SK-N-SH (cell line): ENCODE measurements at regions not wholly inside any gene's neighbourhood (a gene's known extent, or its start where the extent isn't known, plus 50 kb on each side); places are given as distances from the start of the nearest gene placed in this dataset.

ENCODE experiments used
- CTCF ChIA-PET: fragments of 300-600, 350-600 bp; formaldehyde crosslinking; extraction: SDS; loops from one replicate; lab custom pipeline; 2021; lab: Yijun Ruan, JAX
- POLR2A ChIA-PET: fragments of 350-600 bp; sonication (Branson Sonifier 250); formaldehyde crosslinking; extraction: SDS; loops from one replicate; lab custom pipeline; 2020; ENCODE audit warnings: antibody characterized with exemption, inconsistent platforms; lab: Yijun Ruan, JAX
- DNase-seq: peaks from one replicate; pipeline ENCODE4 v3.0.0; 2012
- H2AFZ ChIP-seq: fragments of 200-600 bp; sonication (generic); 2 replicates; pipeline ENCODE4 v1.8.1; 2016; ENCODE audit warnings: antibody characterized with exemption, mild to moderate bottlenecking, low read depth
- H3F3A ChIP-seq: fragments of 200-600 bp; sonication (generic); replicated peaks from 2 replicates; pipeline ENCODE3; 2016; ENCODE audit warnings: antibody characterized with exemption, mild to moderate bottlenecking; ENCODE audit not compliant: insufficient read depth
- H3K27ac ChIP-seq, 2 experiments: fragments of 200-500 bp in 1 of 2; fragments of 200-600 bp in 1 of 2; sonication (Bioruptor generic) in 1 of 2; sonication (generic), shearing (Covaris generic) in 1 of 2; 2 replicates each; pipeline versions ENCODE4 v1.5.1 to v1.6.1; 2014 to 2016; ENCODE audit warnings: low read depth in 2 of 2, inconsistent platforms in 1 of 2, low read length in 1 of 2, mild to moderate bottlenecking in 1 of 2, mixed read lengths in 1 of 2
- H3K27me3 ChIP-seq: fragments of 200-600 bp; sonication (generic), shearing (Covaris generic); 2 replicates; pipeline ENCODE4 v1.6.1; 2016; ENCODE audit warnings: mixed run types; ENCODE audit not compliant: insufficient read depth
- H3K36me3 ChIP-seq, 2 experiments: fragments of 200-500 bp in 1 of 2; fragments of 200-600 bp in 1 of 2; sonication (Bioruptor generic) in 1 of 2; sonication (generic) in 1 of 2; replicated peaks in 1 of 2; 2 replicates each; pipeline versions ENCODE3 to v1.5.1; 2014 to 2016; ENCODE audit warnings: low read length in 1 of 2, mild to moderate bottlenecking in 1 of 2; ENCODE audit not compliant: insufficient read depth in 2 of 2, control insufficient read depth in 1 of 2
- H3K4me1 ChIP-seq, 2 experiments: fragments of 200-500 bp in 1 of 2; fragments of 200-600 bp in 1 of 2; sonication (Bioruptor generic) in 1 of 2; sonication (generic), shearing (Covaris generic) in 1 of 2; 2 replicates each; pipeline versions ENCODE4 v1.5.1 to v1.6.1; 2014 to 2016; ENCODE audit warnings: low read depth in 1 of 2, low read length in 1 of 2, mixed run types in 1 of 2; ENCODE audit not compliant: insufficient read depth in 2 of 2, control insufficient read depth in 1 of 2
- H3K4me2 ChIP-seq: fragments of 200-600 bp; sonication (generic), shearing (Covaris generic); 2 replicates; pipeline ENCODE4 v1.6.1; 2017; ENCODE audit warnings: mixed run types
- H3K4me3 ChIP-seq, 2 experiments: fragments of 200-500 bp in 1 of 2; fragments of 200-600 bp in 1 of 2; sonication (Bioruptor generic) in 1 of 2; sonication (generic), shearing (Covaris generic) in 1 of 2; 2 replicates each; pipeline versions ENCODE4 v1.5.1 to v1.8.1; 2014 to 2016; ENCODE audit warnings: low read depth in 2 of 2, inconsistent platforms in 1 of 2, low read length in 1 of 2, mild to moderate bottlenecking in 1 of 2, mixed read lengths in 1 of 2, moderate library complexity in 1 of 2
- H3K79me2 ChIP-seq: fragments of 200-600 bp; sonication (generic); 2 replicates; pipeline ENCODE4 v1.8.1; 2017; ENCODE audit warnings: mild to moderate bottlenecking; ENCODE audit not compliant: insufficient read depth
- H3K9ac ChIP-seq: fragments of 200-600 bp; sonication (generic); 2 replicates; pipeline ENCODE4 v1.6.1; 2017; ENCODE audit warnings: mixed run types
- H3K9me2 ChIP-seq: fragments of 200-600 bp; sonication (generic); 2 replicates; pipeline ENCODE4 v1.6.1; 2017; ENCODE audit warnings: mixed run types
- H3K9me3 ChIP-seq: fragments of 200-600 bp; sonication (generic); 2 replicates; pipeline ENCODE4 v1.6.1; 2017; ENCODE audit warnings: mixed run types, mild to moderate bottlenecking, moderate library complexity
- H4K20me1 ChIP-seq: fragments of 200-600 bp; sonication (generic); 2 replicates; pipeline ENCODE4 v1.6.1; 2017; ENCODE audit warnings: mild to moderate bottlenecking, mixed run types; ENCODE audit not compliant: insufficient read depth
- EZH2phosphoT487 ChIP-seq: fragments of 200-600 bp; sonication (generic); IDR thresholded peaks from 2 replicates; pipeline ENCODE4 v1.6.1; 2017; ENCODE audit warnings: low read depth, mixed run types, mild to moderate bottlenecking, antibody characterized with exemption, moderate library complexity, borderline replicate concordance
- FOSL2 ChIP-seq: IDR thresholded peaks from 2 replicates; pipeline ENCODE4 v1.4.0; 2012; ENCODE audit warnings: low read depth, mild to moderate bottlenecking, moderate library complexity, borderline replicate concordance
- FOXM1 ChIP-seq: IDR thresholded peaks from 2 replicates; pipeline ENCODE4 v1.4.0; 2012; ENCODE audit warnings: low read depth, mild to moderate bottlenecking
- MEF2A ChIP-seq: IDR thresholded peaks from 2 replicates; pipeline ENCODE4 v1.4.0; 2012; ENCODE audit warnings: low read depth, borderline replicate concordance
- NRF1 ChIP-seq: IDR thresholded peaks from 2 replicates; pipeline ENCODE4 v1.6.1; 2012; ENCODE audit warnings: low read depth, mild to moderate bottlenecking, low read length
- RXRA ChIP-seq: IDR thresholded peaks from 2 replicates; pipeline ENCODE4 v1.4.0; 2012; ENCODE audit warnings: low read depth, mild to moderate bottlenecking, borderline replicate concordance
- SIN3A ChIP-seq: IDR thresholded peaks from 2 replicates; pipeline ENCODE4 v1.6.1; 2012; ENCODE audit warnings: low read depth, mild to moderate bottlenecking, low read length, moderate library complexity, borderline replicate concordance
- SMC3 ChIP-seq: IDR thresholded peaks from 2 replicates; pipeline ENCODE4 v1.6.1; 2012; ENCODE audit warnings: low read depth, low read length, improper control_type of control experiment
- TAF1 ChIP-seq: IDR thresholded peaks from 2 replicates; pipeline ENCODE4 v1.6.1; 2012; ENCODE audit warnings: low read depth, mild to moderate bottlenecking, low read length, moderate library complexity, borderline replicate concordance
- TCF12 ChIP-seq: IDR thresholded peaks from 2 replicates; pipeline ENCODE4 v1.4.0; 2012
- TEAD4 ChIP-seq: IDR thresholded peaks from 2 replicates; pipeline ENCODE4 v1.4.0; 2012; ENCODE audit warnings: mild to moderate bottlenecking, borderline replicate concordance; ENCODE audit not compliant: insufficient read depth
- YY1 ChIP-seq: IDR thresholded peaks from 2 replicates; pipeline ENCODE4 v1.4.0; 2012; ENCODE audit warnings: low read depth, mild to moderate bottlenecking
- WGBS: methylation state at CpG from one replicate; pipeline ENCODE4 v1.1.6; 2017; ENCODE audit warnings: low lambda C conversion rate; 5-methylcytosine and 5-hydroxymethylcytosine counted together
- TF ChIP-seq, protein P1 (sequence below): IDR thresholded peaks from 2 replicates; pipeline ENCODE4; 2012
- TF ChIP-seq, protein P2 (sequence below): IDR thresholded peaks from 2 replicates; pipeline ENCODE4 v1.6.1; 2012; ENCODE audit warnings: mild to moderate bottlenecking, low read depth, low read length, moderate library complexity
- TF ChIP-seq, protein P3 (sequence below): IDR thresholded peaks from 2 replicates; pipeline ENCODE4 v1.4.0; 2012; ENCODE audit warnings: low read depth, borderline replicate concordance
- TF ChIP-seq, protein P4 (sequence below): fragments of 200-600 bp; sonication (generic); IDR thresholded peaks from 2 replicates; pipeline ENCODE4 v1.6.1; 2017; ENCODE audit warnings: antibody characterized with exemption, mild to moderate bottlenecking, moderate library complexity

DNA sequence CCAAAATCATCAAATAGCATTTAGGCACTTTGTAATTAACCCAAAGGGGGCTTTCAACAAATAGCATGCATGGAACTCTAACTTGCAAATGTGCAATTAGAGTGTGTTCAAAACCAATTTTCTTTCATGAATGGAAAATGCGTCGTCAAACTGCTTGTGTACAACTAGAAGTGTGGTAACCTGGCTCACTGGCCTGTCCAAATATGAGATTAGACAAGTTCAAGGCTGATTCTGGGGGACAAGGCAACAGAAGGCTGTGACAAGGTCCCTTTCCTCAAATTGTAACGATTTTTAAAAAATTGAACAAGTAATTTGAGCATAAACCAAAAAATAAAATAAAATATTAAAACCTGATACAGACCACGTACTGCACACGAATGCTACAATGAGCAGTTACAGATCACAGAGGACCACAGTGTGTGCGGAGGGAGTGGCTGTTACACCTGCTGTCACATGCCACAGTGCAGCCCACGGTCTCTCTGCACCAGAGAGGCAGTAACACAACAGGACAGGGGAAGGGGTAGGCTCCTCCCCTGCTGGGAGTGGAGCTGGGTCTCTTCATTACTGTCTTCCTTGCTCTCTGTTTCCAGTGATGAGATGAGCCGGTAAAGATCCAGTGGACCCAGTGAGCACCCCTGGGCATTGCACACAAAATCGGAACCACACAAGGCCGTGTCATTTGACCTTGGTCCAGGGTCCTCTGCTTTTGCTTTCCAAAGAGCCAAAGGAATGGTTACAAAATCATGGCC, 252.2 kb upstream of the PDE10A start:
- ChIA-PET POLR2A (no interaction called here), CTCF (no interaction called here)
- H4K20me1 ChIP-seq: no peaks in the 10 kb centered on the region
- H2AFZ ChIP-seq: no peak overlapping the region
- H3K27me3 ChIP-seq: no peaks in the 10 kb centered on the region
- H3K36me3 ChIP-seq: no peaks in the 10 kb centered on the region
- no peaks in the 10 kb centered on the region for H3K79me2 ChIP-seq
- no peak overlapping the region for H3K4me3 ChIP-seq
- no peaks in the 10 kb centered on the region for H3K4me1 ChIP-seq
- no peak for DNase-seq
- H3K4me2 ChIP-seq: no peak overlapping the region
- H3K27ac ChIP-seq: no peak overlapping the region
- no peak overlapping the region for H3K9ac ChIP-seq
- TF ChIP-seq FOSL2: no peak
- no peak for TF ChIP-seq NRF1
- no peak for TF ChIP-seq SMC3
- TF ChIP-seq, protein P1, sequence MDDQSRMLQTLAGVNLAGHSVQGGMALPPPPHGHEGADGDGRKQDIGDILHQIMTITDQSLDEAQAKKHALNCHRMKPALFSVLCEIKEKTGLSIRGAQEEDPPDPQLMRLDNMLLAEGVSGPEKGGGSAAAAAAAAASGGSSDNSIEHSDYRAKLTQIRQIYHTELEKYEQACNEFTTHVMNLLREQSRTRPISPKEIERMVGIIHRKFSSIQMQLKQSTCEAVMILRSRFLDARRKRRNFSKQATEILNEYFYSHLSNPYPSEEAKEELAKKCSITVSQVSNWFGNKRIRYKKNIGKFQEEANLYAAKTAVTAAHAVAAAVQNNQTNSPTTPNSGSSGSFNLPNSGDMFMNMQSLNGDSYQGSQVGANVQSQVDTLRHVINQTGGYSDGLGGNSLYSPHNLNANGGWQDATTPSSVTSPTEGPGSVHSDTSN: no peak
- no peak for TF ChIP-seq TCF12
- TF ChIP-seq, protein P2, sequence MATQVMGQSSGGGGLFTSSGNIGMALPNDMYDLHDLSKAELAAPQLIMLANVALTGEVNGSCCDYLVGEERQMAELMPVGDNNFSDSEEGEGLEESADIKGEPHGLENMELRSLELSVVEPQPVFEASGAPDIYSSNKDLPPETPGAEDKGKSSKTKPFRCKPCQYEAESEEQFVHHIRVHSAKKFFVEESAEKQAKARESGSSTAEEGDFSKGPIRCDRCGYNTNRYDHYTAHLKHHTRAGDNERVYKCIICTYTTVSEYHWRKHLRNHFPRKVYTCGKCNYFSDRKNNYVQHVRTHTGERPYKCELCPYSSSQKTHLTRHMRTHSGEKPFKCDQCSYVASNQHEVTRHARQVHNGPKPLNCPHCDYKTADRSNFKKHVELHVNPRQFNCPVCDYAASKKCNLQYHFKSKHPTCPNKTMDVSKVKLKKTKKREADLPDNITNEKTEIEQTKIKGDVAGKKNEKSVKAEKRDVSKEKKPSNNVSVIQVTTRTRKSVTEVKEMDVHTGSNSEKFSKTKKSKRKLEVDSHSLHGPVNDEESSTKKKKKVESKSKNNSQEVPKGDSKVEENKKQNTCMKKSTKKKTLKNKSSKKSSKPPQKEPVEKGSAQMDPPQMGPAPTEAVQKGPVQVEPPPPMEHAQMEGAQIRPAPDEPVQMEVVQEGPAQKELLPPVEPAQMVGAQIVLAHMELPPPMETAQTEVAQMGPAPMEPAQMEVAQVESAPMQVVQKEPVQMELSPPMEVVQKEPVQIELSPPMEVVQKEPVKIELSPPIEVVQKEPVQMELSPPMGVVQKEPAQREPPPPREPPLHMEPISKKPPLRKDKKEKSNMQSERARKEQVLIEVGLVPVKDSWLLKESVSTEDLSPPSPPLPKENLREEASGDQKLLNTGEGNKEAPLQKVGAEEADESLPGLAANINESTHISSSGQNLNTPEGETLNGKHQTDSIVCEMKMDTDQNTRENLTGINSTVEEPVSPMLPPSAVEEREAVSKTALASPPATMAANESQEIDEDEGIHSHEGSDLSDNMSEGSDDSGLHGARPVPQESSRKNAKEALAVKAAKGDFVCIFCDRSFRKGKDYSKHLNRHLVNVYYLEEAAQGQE: no peak
- TF ChIP-seq SIN3A: no peak
- TF ChIP-seq, protein P3, sequence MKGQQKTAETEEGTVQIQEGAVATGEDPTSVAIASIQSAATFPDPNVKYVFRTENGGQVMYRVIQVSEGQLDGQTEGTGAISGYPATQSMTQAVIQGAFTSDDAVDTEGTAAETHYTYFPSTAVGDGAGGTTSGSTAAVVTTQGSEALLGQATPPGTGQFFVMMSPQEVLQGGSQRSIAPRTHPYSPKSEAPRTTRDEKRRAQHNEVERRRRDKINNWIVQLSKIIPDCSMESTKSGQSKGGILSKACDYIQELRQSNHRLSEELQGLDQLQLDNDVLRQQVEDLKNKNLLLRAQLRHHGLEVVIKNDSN: no peak
- TF ChIP-seq, protein P4, sequence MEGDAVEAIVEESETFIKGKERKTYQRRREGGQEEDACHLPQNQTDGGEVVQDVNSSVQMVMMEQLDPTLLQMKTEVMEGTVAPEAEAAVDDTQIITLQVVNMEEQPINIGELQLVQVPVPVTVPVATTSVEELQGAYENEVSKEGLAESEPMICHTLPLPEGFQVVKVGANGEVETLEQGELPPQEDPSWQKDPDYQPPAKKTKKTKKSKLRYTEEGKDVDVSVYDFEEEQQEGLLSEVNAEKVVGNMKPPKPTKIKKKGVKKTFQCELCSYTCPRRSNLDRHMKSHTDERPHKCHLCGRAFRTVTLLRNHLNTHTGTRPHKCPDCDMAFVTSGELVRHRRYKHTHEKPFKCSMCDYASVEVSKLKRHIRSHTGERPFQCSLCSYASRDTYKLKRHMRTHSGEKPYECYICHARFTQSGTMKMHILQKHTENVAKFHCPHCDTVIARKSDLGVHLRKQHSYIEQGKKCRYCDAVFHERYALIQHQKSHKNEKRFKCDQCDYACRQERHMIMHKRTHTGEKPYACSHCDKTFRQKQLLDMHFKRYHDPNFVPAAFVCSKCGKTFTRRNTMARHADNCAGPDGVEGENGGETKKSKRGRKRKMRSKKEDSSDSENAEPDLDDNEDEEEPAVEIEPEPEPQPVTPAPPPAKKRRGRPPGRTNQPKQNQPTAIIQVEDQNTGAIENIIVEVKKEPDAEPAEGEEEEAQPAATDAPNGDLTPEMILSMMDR: no peak
- TF ChIP-seq TAF1: no peak
- TF ChIP-seq YY1: no peak
- no peak for TF ChIP-seq EZH2phosphoT487
- no peak for TF ChIP-seq FOXM1
- TF ChIP-seq TEAD4: no peak
- TF ChIP-seq MEF2A: no peak
- TF ChIP-seq RXRA: no peak
- no peaks in the 10 kb centered on the region for H3K9me2 ChIP-seq
- no peaks in the 10 kb centered on the region for H3K9me3 ChIP-seq
- H3F3A ChIP-seq: no peaks in the 10 kb centered on the region
- WGBS: 43% methylated on average over 10 of the region's 10 CpGs
